ENCODE measurements at regions not wholly inside any gene's neighbourhood (a gene's known extent, or its start where the extent isn't known, plus 50 kb on each side); places are given as distances from the start of the nearest gene placed in this dataset.

DNA sequence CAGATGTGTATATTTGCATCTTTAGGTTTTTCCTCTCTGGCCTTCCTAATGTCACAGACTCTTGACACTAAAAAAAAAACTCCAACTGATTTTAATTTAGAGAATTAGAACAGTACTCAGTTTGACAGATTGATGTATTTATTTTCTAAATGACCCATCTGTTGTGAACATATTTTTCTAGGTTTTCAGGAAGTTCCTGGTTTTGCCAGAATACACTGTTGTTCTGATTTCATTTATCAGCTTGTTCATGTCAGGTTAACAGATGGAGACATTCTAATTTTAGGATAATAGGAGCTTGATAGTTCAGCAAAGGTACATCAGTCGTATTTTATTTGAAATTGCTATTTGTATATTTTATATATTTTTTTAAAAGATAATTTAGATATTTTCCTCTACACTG, 133.4 kb downstream of the TANC2 start (continued):
- TF ChIP-seq ZBTB21 (CRISPR knock-in tag; IDR thresholded peaks at IDR 0.05; ENCODE audit: borderline replicate concordance) (no peak), JUN (CRISPR knock-in tag; IDR thresholded peaks at IDR 0.05) (no peak), GABPB1 (CRISPR knock-in tag; IDR thresholded peaks at IDR 0.05) (no peak), ETV6 (CRISPR knock-in tag; IDR thresholded peaks at IDR 0.05) (no peak), GTF2I (CRISPR knock-in tag; conservative IDR thresholded peaks at IDR 0.05) (no peak)
- TF ChIP-seq, protein P1, sequence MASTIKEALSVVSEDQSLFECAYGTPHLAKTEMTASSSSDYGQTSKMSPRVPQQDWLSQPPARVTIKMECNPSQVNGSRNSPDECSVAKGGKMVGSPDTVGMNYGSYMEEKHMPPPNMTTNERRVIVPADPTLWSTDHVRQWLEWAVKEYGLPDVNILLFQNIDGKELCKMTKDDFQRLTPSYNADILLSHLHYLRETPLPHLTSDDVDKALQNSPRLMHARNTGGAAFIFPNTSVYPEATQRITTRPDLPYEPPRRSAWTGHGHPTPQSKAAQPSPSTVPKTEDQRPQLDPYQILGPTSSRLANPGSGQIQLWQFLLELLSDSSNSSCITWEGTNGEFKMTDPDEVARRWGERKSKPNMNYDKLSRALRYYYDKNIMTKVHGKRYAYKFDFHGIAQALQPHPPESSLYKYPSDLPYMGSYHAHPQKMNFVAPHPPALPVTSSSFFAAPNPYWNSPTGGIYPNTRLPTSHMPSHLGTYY (CRISPR knock-in tag; IDR thresholded peaks at IDR 0.05) = no peak
- TF ChIP-seq, protein P2, sequence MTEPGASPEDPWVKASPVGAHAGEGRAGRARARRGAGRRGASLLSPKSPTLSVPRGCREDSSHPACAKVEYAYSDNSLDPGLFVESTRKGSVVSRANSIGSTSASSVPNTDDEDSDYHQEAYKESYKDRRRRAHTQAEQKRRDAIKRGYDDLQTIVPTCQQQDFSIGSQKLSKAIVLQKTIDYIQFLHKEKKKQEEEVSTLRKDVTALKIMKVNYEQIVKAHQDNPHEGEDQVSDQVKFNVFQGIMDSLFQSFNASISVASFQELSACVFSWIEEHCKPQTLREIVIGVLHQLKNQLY (CRISPR knock-in tag; IDR thresholded peaks at IDR 0.05) = no peak

- no peaks in the 10 kb centered on the region for H3K36me3 Mint-ChIP-seq
- no peak overlapping the region for H3K27ac Mint-ChIP-seq
- H3K27me3 Mint-ChIP-seq (ENCODE audit: low read depth) = no peaks in the 10 kb centered on the region
- H3K4me3 Mint-ChIP-seq = no peak overlapping the region
- H3K4me1 Mint-ChIP-seq = no peaks in the 10 kb centered on the region
- DNase-seq (ENCODE audit: low spot score) (no peak), ATAC-seq (peak; percentile 69)
- ChIA-PET CTCF (interaction anchor here (0.6 to 1.3 kb wide), 8 partner anchors 9 to 309 kb away, joined by 3 to 10 read pairs (median 4); no protein-coding TSS in a partner anchor), POLR2A (no interaction called here)
- no peaks in the 10 kb centered on the region for H3K9me3 Mint-ChIP-seq
- TF ChIP-seq HMGA2 (CRISPR knock-in tag; IDR thresholded peaks at IDR 0.05) = peak; percentile 34; the same call in 1 of the 2 replicates
- no peak for TF ChIP-seq IRF2 (CRISPR knock-in tag; IDR thresholded peaks at IDR 0.05; ENCODE audit: borderline replicate concordance, low read depth)
Measured at GRCh38 chr17:63102034-63102433, 136.0 kb downstream of the TANC2 start.

DNA sequence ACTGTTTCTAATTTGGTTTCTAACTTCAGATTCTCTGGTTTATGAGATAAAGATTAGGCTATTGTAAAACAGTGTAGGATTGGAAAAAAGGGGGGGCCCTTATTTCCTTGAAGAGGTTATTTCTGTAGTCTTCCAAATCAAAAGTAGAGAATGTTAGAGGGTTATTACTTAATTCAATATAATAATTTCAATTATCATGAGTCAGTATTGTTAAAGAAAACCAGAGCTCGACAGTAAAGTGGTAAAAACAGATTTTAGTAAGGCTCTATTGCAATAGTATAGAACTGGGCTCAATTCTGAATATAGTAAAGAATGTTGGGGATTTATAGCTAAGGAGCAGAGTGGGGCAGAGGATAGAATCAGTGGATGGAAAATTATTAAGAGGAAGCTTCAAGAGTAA, 140.0 kb downstream of the TANC2 start:
- no peaks in the 10 kb centered on the region for H3K27me3 Mint-ChIP-seq (ENCODE audit: low read depth)
- H3K27ac Mint-ChIP-seq = no peak overlapping the region
- H3K36me3 Mint-ChIP-seq = no peaks in the 10 kb centered on the region
- CTCF ChIA-PET = interaction anchor here (2.3 kb wide), 1 partner anchor 10 kb away, joined by 10 read pairs; no protein-coding TSS in a partner anchor
- H3K4me1 Mint-ChIP-seq = no peaks in the 10 kb centered on the region
- TF ChIP-seq FOXP1 (CRISPR knock-in tag; IDR thresholded peaks at IDR 0.05; ENCODE audit: borderline replicate concordance) (no peak), ZNF425 (CRISPR knock-in tag; conservative IDR thresholded peaks at IDR 0.05) (no peak)
- ATAC-seq = no peak
- H3K4me3 Mint-ChIP-seq = no peak overlapping the region
- POLR2A ChIA-PET = no interaction called here
- no peaks in the 10 kb centered on the region for H3K9me3 Mint-ChIP-seq
- DNase-seq (ENCODE audit: low spot score) = no peak

GRCh38 chr17:63109661-63110060, 143.6 kb downstream of the TANC2 start:
- Mint-ChIP-seq H3K36me3 (no peaks in the 10 kb centered on the region), H3K4me3 (no peak overlapping the region), H3K27me3 (ENCODE audit: low read depth) (no peaks in the 10 kb centered on the region), H3K4me1 (no peaks in the 10 kb centered on the region), H3K9me3 (no peaks in the 10 kb centered on the region), H3K27ac (no peak overlapping the region)
- CTCF ChIA-PET = interaction anchor here (1.3 kb wide), 1 partner anchor 297 kb away, joined by 3 read pairs; no protein-coding TSS in a partner anchor
- DNase-seq (ENCODE audit: low spot score) (no peak), ATAC-seq (no peak)
- POLR2A ChIA-PET = no interaction called here
- TF ChIP-seq ZNF281 (CRISPR knock-in tag; IDR thresholded peaks at IDR 0.05) (no peak), ZMAT4 (CRISPR knock-in tag; IDR thresholded peaks at IDR 0.05) (no peak), GABPB1 (CRISPR knock-in tag; IDR thresholded peaks at IDR 0.05) (no peak), RORB (CRISPR knock-in tag; IDR thresholded peaks at IDR 0.05) (no peak), CTCF (IDR thresholded peaks at IDR 0.05) (no peak), OVOL2 (CRISPR knock-in tag; IDR thresholded peaks at IDR 0.05; ENCODE audit: borderline replicate concordance) (no peak), CREM (CRISPR knock-in tag; IDR thresholded peaks at IDR 0.05) (no peak), TEAD4 (CRISPR knock-in tag; IDR thresholded peaks at IDR 0.05) (no peak), ZBTB43 (CRISPR knock-in tag; IDR thresholded peaks at IDR 0.05) (no peak)

Measured in WTC11 (cell line).